GM12878 (cell line): ENCODE measurements at regions not wholly inside any gene's neighbourhood (a gene's known extent, or its start where the extent isn't known, plus 50 kb on each side); places are given as distances from the start of the nearest gene placed in this dataset.

Experiments
- ATAC-seq: fragments of 200-7000 bp; cut with Tn5 transposase; 3 replicates; pipeline ENCODE4 v1.9.1; 2020; ENCODE audit warnings: mild to moderate bottlenecking, moderate library complexity
- BruUV-seq: library from RNA; stranded (reverse); fragments of 400-500 nt; replicated peaks from 2 replicates; lab custom pipeline; 2021; lab: Mats Ljungman, UMichigan
- CTCF ChIA-PET: fragments of 300-600 bp; sonication (Branson Sonifier 250); formaldehyde crosslinking; extraction: SDS; loops from one replicate; lab custom pipeline; 2021; ENCODE audit warnings: inconsistent platforms; lab: Yijun Ruan, JAX
- POLR2A ChIA-PET: fragments of 350-600 bp; formaldehyde crosslinking; extraction: SDS; loops from one replicate; lab custom pipeline; 2021; ENCODE audit warnings: inconsistent platforms; lab: Charles Lee
- RAD21 ChIA-PET: fragments of 300-600 bp; sonication (Branson Sonifier 250); formaldehyde crosslinking; loops from one replicate; lab custom pipeline; 2023; ENCODE audit warnings: antibody characterized with exemption; ENCODE audit not compliant: unreplicated experiment; lab: Charles Lee
- SMC1A ChIA-PET: fragments of 300-600 bp; sonication (Branson Sonifier 250); formaldehyde crosslinking; loops from one replicate; lab custom pipeline; 2023; ENCODE audit not compliant: unreplicated experiment, uncharacterized antibody; lab: Charles Lee
- DNase-seq: peaks from one replicate; pipeline ENCODE4 v3.0.0-alpha.2; 2011; ENCODE audit warnings: low read depth, low spot score
- FAIRE-seq: peaks from 3 replicates; lab custom pipeline; 2011; peaks lifted over from hg19 to GRCh38; lab: Jason Lieb, UNC
- H2AFZ ChIP-seq: 2 replicates; pipeline ENCODE4 v1.6.0; 2011; ENCODE audit warnings: low read depth, low read length, control low read depth; ENCODE audit not compliant: control insufficient read depth
- H3K27ac ChIP-seq: 2 replicates; pipeline ENCODE4 v1.5.1; 2011; ENCODE audit warnings: control low read depth; ENCODE audit not compliant: control insufficient read depth, insufficient read depth
- H3K27me3 ChIP-seq, 2 experiments: replicated peaks in 1 of 2; 2 replicates each; pipeline versions ENCODE4 v1.6.0 to v1.6.1; 2011; ENCODE audit warnings: low read length in 1 of 2; ENCODE audit not compliant: control insufficient read depth in 2 of 2, insufficient read depth in 2 of 2
- H3K36me3 ChIP-seq, 2 experiments: 2 replicates each; pipeline ENCODE4 v1.5.1; 2011; ENCODE audit warnings: low read length in 1 of 2; ENCODE audit not compliant: control insufficient read depth in 2 of 2, insufficient read depth in 2 of 2
- H3K4me1 ChIP-seq: 2 replicates; pipeline ENCODE4 v1.6.1; 2011; ENCODE audit warnings: mild to moderate bottlenecking, low read length, moderate library complexity, mixed read lengths; ENCODE audit not compliant: control insufficient read depth, insufficient read depth
- H3K4me2 ChIP-seq: 2 replicates; pipeline ENCODE4 v1.6.0; 2011; ENCODE audit warnings: control low read depth; ENCODE audit not compliant: control insufficient read depth, insufficient read depth
- H3K4me3 ChIP-seq: fragments of 200-600 bp; sonication (generic); 2 replicates; pipeline ENCODE4 v1.5.1; 2016
- H3K79me2 ChIP-seq: 2 replicates; pipeline ENCODE4 v1.6.0; 2011; ENCODE audit warnings: low read length; ENCODE audit not compliant: control insufficient read depth, insufficient read depth
- H3K9ac ChIP-seq: 2 replicates; pipeline ENCODE4 v1.8.0; 2011; ENCODE audit warnings: low read length, control low read depth, mixed read lengths; ENCODE audit not compliant: control insufficient read depth, insufficient read depth
- H3K9me3 ChIP-seq: replicated peaks from 3 replicates; pipeline ENCODE4 v1.5.1; 2011; ENCODE audit warnings: mild to moderate bottlenecking, low read length; ENCODE audit not compliant: control insufficient read depth, insufficient read depth
- H4K20me1 ChIP-seq: 2 replicates; pipeline ENCODE4 v1.6.0; 2011; ENCODE audit not compliant: control insufficient read depth, insufficient read depth
- ATF7 ChIP-seq: fragments of 450-650 bp; IDR thresholded peaks from 2 replicates; pipeline ENCODE4 v1.6.1; 2016; ENCODE audit warnings: low read depth, mild to moderate bottlenecking
- DPF2 ChIP-seq: fragments of 450-650 bp; IDR thresholded peaks from 2 replicates; pipeline ENCODE4 v1.6.1; 2017; ENCODE audit warnings: mild to moderate bottlenecking
- GABPA ChIP-seq: IDR thresholded peaks from 2 replicates; pipeline ENCODE4 v1.6.1; 2014; ENCODE audit warnings: antibody characterized with exemption, low read depth, mild to moderate bottlenecking, inconsistent platforms
- HDGF ChIP-seq: fragments of 450-650 bp; IDR thresholded peaks from 2 replicates; pipeline ENCODE4 v1.6.1; 2016; ENCODE audit warnings: antibody characterized with exemption
- JUND ChIP-seq: IDR thresholded peaks from 2 replicates; pipeline ENCODE4 v1.6.1; 2012; ENCODE audit warnings: low read depth, mild to moderate bottlenecking, low read length, improper control_type of control experiment, moderate library complexity
- MTA2 ChIP-seq: fragments of 450-650 bp; IDR thresholded peaks from 2 replicates; pipeline ENCODE4 v1.6.1; 2016; ENCODE audit warnings: low read depth, mild to moderate bottlenecking, moderate library complexity
- MXI1 ChIP-seq: fragments of 150-350 bp; IDR thresholded peaks from 2 replicates; pipeline ENCODE4 v1.6.1; 2011; ENCODE audit warnings: low read depth, mild to moderate bottlenecking, inconsistent platforms, low read length, improper control_type of control experiment
- NFXL1 ChIP-seq: fragments of 450-650 bp; IDR thresholded peaks from 2 replicates; pipeline ENCODE4 v1.6.1; 2017; ENCODE audit warnings: antibody characterized with exemption, mild to moderate bottlenecking, borderline replicate concordance
- RELA ChIP-seq: fragments of 450-650 bp; IDR thresholded peaks from 2 replicates; pipeline ENCODE4 v1.8.0; 2014; ENCODE audit warnings: borderline replicate concordance; ENCODE audit not compliant: partially characterized antibody
- REST ChIP-seq: IDR thresholded peaks from 2 replicates; pipeline ENCODE4 v1.6.1; 2012; ENCODE audit warnings: mild to moderate bottlenecking, low read depth, low read length
- SUPT20H ChIP-seq: IDR thresholded peaks from 2 replicates; pipeline ENCODE4 v1.6.1; 2011; ENCODE audit warnings: low read depth, mild to moderate bottlenecking, low read length, moderate library complexity, borderline replicate concordance; ENCODE audit not compliant: control insufficient read depth
- TARDBP ChIP-seq: IDR thresholded peaks from 2 replicates; pipeline ENCODE4 v1.6.1; 2016; ENCODE audit warnings: borderline replicate concordance
- TCF12 ChIP-seq: IDR thresholded peaks from 2 replicates; pipeline ENCODE4 v1.6.1; 2011; ENCODE audit warnings: low read depth, mild to moderate bottlenecking, low read length
- ZBED1 ChIP-seq: IDR thresholded peaks from 2 replicates; pipeline ENCODE4 v1.6.1; 2016; ENCODE audit warnings: borderline replicate concordance
- WGBS: methylation state at CpG from one replicate; pipeline ENCODE4 v1.1.6; 2016; ENCODE audit warnings: low lambda C conversion rate; ENCODE audit not compliant: insufficient replicate concordance, insufficient coverage; ENCODE audit errors: missing lambda C conversion rate; 5-methylcytosine and 5-hydroxymethylcytosine counted together
- in situ Hi-C: fragments of 300-500 bp; cut with MboI; formaldehyde crosslinking; loops from 9 replicates; pipeline ENCODE4 v1.14.3; 2018; ENCODE audit warnings: mixed read lengths
- intact Hi-C: fragments of 100-400 bp; cut with micrococcal nuclease; formaldehyde crosslinking; loops from one replicate; pipeline ENCODE4 v1.14.2; 2022; ENCODE audit not compliant: unreplicated experiment
- TF ChIP-seq, protein P1 (sequence below): fragments of 450-650 bp; IDR thresholded peaks from 2 replicates; pipeline ENCODE4 v1.6.1; 2016; ENCODE audit warnings: mild to moderate bottlenecking, moderate library complexity, borderline replicate concordance

GRCh38 chr22:48743601-48744282 is 1083.9 kb downstream of the BRD1 start:
- Histone ChIP-seq H3K4me3 (no peak overlapping the region), H3K36me3 (no peaks in the 10 kb centered on the region), H3K79me2 (no peaks in the 10 kb centered on the region), H3K9ac (no peak overlapping the region), H2AFZ (no peak overlapping the region), H3K27ac (no peak overlapping the region), H3K4me2 (no peak overlapping the region), H3K9me3 (no peaks in the 10 kb centered on the region; the same call in 2 of the 3 replicates), H3K4me1 (no peaks in the 10 kb centered on the region), H3K27me3 (no peaks in the 10 kb centered on the region), H4K20me1 (no peaks in the 10 kb centered on the region)
- intact Hi-C loops: no loop called here
- CTCF ChIA-PET: no interaction called here
- POLR2A ChIA-PET: no interaction called here
- SMC1A ChIA-PET: no interaction called here
- no peak for DNase-seq
- FAIRE-seq: no peak
- no peak for ATAC-seq
- 50% methylated on average over 32 of the region's 32 CpGs for WGBS
- no peak for TF ChIP-seq ZBED1
- TF ChIP-seq REST: no peak
- no peak for TF ChIP-seq TCF12
- no peak for TF ChIP-seq SUPT20H
- no peak for TF ChIP-seq DPF2
- TF ChIP-seq, protein P1, sequence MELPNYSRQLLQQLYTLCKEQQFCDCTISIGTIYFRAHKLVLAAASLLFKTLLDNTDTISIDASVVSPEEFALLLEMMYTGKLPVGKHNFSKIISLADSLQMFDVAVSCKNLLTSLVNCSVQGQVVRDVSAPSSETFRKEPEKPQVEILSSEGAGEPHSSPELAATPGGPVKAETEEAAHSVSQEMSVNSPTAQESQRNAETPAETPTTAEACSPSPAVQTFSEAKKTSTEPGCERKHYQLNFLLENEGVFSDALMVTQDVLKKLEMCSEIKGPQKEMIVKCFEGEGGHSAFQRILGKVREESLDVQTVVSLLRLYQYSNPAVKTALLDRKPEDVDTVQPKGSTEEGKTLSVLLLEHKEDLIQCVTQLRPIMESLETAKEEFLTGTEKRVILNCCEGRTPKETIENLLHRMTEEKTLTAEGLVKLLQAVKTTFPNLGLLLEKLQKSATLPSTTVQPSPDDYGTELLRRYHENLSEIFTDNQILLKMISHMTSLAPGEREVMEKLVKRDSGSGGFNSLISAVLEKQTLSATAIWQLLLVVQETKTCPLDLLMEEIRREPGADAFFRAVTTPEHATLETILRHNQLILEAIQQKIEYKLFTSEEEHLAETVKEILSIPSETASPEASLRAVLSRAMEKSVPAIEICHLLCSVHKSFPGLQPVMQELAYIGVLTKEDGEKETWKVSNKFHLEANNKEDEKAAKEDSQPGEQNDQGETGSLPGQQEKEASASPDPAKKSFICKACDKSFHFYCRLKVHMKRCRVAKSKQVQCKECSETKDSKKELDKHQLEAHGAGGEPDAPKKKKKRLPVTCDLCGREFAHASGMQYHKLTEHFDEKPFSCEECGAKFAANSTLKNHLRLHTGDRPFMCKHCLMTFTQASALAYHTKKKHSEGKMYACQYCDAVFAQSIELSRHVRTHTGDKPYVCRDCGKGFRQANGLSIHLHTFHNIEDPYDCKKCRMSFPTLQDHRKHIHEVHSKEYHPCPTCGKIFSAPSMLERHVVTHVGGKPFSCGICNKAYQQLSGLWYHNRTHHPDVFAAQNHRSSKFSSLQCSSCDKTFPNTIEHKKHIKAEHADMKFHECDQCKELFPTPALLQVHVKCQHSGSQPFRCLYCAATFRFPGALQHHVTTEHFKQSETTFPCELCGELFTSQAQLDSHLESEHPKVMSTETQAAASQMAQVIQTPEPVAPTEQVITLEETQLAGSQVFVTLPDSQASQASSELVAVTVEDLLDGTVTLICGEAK: no peak
- TF ChIP-seq JUND: no peak
- TF ChIP-seq GABPA: no peak
- no peak for TF ChIP-seq NFXL1
- no peak for TF ChIP-seq TARDBP
- TF ChIP-seq HDGF: no peak
- TF ChIP-seq MTA2: no peak
- TF ChIP-seq MXI1: no peak
- TF ChIP-seq RELA: no peak
- TF ChIP-seq ATF7: no peak
- RAD21 ChIA-PET: no interaction called here
- no TSS peak for BruUV-seq
- in situ Hi-C loops: no loop called here
